ENCODE measurements at regions not wholly inside any gene's neighbourhood (a gene's known extent, or its start where the extent isn't known, plus 50 kb on each side); places are given as distances from the start of the nearest gene placed in this dataset.

DNA sequence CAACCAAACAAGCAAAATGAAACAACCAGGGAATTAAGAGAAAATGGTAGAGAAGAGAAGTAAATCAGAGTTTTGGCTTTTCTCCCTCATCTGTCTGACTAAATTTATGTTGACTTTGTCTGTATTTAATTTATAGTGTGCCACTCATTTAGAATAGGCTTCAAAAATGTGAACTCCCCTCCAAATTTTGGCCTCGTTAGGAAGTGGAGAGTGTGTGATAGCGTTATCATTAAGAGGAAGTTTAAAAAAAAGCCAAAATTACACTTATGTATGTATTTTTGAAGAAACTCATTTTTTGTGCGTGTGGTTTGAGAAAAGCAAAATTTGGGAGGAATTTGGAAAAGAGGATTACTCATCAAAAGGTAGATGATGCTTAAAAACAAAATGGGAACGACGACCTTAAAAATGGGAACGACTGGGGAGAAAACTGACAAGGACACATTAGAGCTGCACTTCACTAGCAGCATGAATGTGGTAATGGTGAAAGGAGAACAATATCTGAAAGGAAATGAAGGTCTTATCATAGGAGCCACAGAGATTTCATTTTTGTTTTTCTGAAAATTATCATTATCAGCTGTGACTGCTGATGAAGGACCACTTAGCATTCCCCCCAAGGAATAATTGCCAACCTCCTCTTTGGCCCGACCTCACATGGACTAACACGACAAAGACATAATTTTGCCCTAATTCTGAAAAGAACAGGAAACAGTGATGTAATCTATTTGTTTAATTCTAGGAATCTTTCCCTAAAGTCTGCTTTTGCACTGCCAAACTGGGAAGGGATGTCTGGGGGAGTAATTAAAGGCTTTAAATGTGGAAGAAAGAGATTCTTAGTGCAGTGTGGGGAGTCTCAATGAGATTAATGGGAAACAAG, 163.2 kb upstream of the P2RY1 start:
- in situ Hi-C loops (cut with MboI) (no loop called here), intact Hi-C loops (cut with micrococcal nuclease; ENCODE audit: unreplicated experiment) (no loop called here)
- Histone ChIP-seq H3K4me3 (no peak overlapping the region), H3K4me2 (ENCODE audit: control insufficient read depth, insufficient read depth) (no peak overlapping the region), H3K27me3 (replicated peaks in 1 of 2; ENCODE audit: control insufficient read depth in 2 of 2, insufficient read depth in 2 of 2, low read length in 1 of 2) (no peaks in the 10 kb centered on the region), H3K27ac (ENCODE audit: control insufficient read depth, insufficient read depth) (no peak overlapping the region), H2AFZ (ENCODE audit: control insufficient read depth, low read depth, low read length) (no peak overlapping the region), H3K4me1 (ENCODE audit: control insufficient read depth, insufficient read depth, low read length) (no peaks in the 10 kb centered on the region), H3K36me3 (ENCODE audit: control insufficient read depth in 2 of 2, insufficient read depth in 2 of 2, low read length in 1 of 2) (no peaks in the 10 kb centered on the region), H3K9me3 (replicated peaks; ENCODE audit: control insufficient read depth, insufficient read depth, low read length) (no peaks in the 10 kb centered on the region; the same call in 2 of the 3 replicates), H4K20me1 (ENCODE audit: control insufficient read depth, insufficient read depth) (no peaks in the 10 kb centered on the region), H3K79me2 (ENCODE audit: control insufficient read depth, insufficient read depth, low read length) (no peaks in the 10 kb centered on the region), H3K9ac (ENCODE audit: control insufficient read depth, insufficient read depth, low read length) (no peak overlapping the region)
- ATAC-seq (no peak), DNase-seq (ENCODE audit: low read depth, low spot score) (no peak), FAIRE-seq (no peak)
- BruUV-seq (replicated peaks), result no TSS peak
- ChIA-PET POLR2A (no interaction called here), SMC1A (ENCODE audit: uncharacterized antibody, unreplicated experiment) (no interaction called here), CTCF (no interaction called here), RAD21 (ENCODE audit: unreplicated experiment) (no interaction called here)
- WGBS (ENCODE audit: insufficient coverage, insufficient replicate concordance, low lambda C conversion rate, missing lambda C conversion rate), result 29% methylated on average over 8 of the region's 8 CpGs
- TF ChIP-seq POLR2AphosphoS2 (IDR thresholded peaks at IDR 0.05; ENCODE audit: low read depth, low read length), result no peak
- TF ChIP-seq CREM (IDR thresholded peaks at IDR 0.05; ENCODE audit: low read depth), result no peak
- TF ChIP-seq, protein P1, sequence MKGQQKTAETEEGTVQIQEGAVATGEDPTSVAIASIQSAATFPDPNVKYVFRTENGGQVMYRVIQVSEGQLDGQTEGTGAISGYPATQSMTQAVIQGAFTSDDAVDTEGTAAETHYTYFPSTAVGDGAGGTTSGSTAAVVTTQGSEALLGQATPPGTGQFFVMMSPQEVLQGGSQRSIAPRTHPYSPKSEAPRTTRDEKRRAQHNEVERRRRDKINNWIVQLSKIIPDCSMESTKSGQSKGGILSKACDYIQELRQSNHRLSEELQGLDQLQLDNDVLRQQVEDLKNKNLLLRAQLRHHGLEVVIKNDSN (IDR thresholded peaks at IDR 0.05; ENCODE audit: borderline replicate concordance, extremely low read length, insufficient read depth, low read depth, low read length), result no peak
- TF ChIP-seq ZBED1 (IDR thresholded peaks at IDR 0.05; ENCODE audit: borderline replicate concordance), result no peak
- TF ChIP-seq TARDBP (IDR thresholded peaks at IDR 0.05; ENCODE audit: borderline replicate concordance), result no peak
- TF ChIP-seq RAD21 (IDR thresholded peaks at IDR 0.05; ENCODE audit: insufficient read depth, low read depth, low read length), result no peak
- no peak for TF ChIP-seq NR2C2 (IDR thresholded peaks at IDR 0.05; ENCODE audit: borderline replicate concordance, control insufficient read depth, insufficient read length, low read depth)
- TF ChIP-seq ETV6 (conservative IDR thresholded peaks at IDR 0.05 in 1 of 2, IDR thresholded peaks at IDR 0.05 in 1 of 2; ENCODE audit: borderline replicate concordance in 1 of 2, low read depth in 1 of 2), result no peak
- TF ChIP-seq, protein P2, sequence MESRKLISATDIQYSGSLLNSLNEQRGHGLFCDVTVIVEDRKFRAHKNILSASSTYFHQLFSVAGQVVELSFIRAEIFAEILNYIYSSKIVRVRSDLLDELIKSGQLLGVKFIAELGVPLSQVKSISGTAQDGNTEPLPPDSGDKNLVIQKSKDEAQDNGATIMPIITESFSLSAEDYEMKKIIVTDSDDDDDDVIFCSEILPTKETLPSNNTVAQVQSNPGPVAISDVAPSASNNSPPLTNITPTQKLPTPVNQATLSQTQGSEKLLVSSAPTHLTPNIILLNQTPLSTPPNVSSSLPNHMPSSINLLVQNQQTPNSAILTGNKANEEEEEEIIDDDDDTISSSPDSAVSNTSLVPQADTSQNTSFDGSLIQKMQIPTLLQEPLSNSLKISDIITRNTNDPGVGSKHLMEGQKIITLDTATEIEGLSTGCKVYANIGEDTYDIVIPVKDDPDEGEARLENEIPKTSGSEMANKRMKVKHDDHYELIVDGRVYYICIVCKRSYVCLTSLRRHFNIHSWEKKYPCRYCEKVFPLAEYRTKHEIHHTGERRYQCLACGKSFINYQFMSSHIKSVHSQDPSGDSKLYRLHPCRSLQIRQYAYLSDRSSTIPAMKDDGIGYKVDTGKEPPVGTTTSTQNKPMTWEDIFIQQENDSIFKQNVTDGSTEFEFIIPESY (IDR thresholded peaks at IDR 0.05), result no peak
- TF ChIP-seq CEBPZ (IDR thresholded peaks at IDR 0.05; ENCODE audit: low read depth, low read length), result no peak
- no peak for TF ChIP-seq KAT2A (conservative IDR thresholded peaks at IDR 0.05; ENCODE audit: control insufficient read depth, low read depth, low read length)
- TF ChIP-seq EZH2 (IDR thresholded peaks at IDR 0.05; ENCODE audit: borderline replicate concordance, control insufficient read depth, low read depth, low read length), result no peak
- TF ChIP-seq SRF (IDR thresholded peaks at IDR 0.05; ENCODE audit: low read depth in 2 of 2, low read length in 2 of 2), result no peak
